Activated CD4-positive, alpha-beta T cell treated with anti-CD3 and anti-CD28 coated beads, Interleukin-10, Interleukin-2, amounts not matched to agents 100 ng/mL and 50 ng/mL, durations not matched to agents 16 hours and 8 hours (primary cell): ENCODE measurements at regions not wholly inside any gene's neighbourhood (a gene's known extent, or its start where the extent isn't known, plus 50 kb on each side); places are given as distances from the start of the nearest gene placed in this dataset.
"Not testable (repeated sequence)": the region's sequence is repeated elsewhere in the genome, so short reads cannot be mapped to it uniquely, and the experiment has no call there.

Source experiments
- DNase-seq: peaks from one replicate; pipeline ENCODE4 v3.0.0-alpha.2; 2020

GRCh38 chr14:37712476-37712860 is 117.0 kb downstream of the TTC6 start:
- not testable (repeated sequence) for DNase-seq

DNA sequence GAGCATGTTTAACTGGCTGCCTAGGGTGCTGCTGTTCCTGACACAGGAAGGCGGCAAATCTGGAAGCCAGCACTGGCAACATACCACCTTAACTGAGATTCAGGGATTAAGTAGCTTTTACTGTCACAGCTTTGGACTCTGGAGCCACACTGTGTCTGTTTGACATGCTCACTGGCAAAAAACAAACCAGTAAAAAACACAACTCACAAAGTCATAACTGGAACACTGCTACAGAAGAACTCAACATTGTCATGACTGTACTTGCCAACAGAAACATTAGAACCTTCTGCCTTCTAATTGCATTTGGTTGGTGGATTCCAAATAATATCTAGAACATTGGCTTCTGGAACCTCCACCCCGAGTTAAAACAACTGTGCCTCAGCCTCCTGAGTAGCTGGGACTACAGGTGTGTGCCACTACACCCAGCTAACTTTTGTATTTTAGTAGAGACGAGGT is 117.6 kb downstream of the TTC6 start:
- DNase-seq: no peak

GRCh38 chr14:37720131-37720530 is 124.7 kb downstream of the TTC6 start:
- no peak for DNase-seq

GRCh38 chr14:37721976-37722659 is 126.7 kb downstream of the TTC6 start:
- DNase-seq: no peak

GRCh38 chr14:37723515-37723914 is 128.1 kb downstream of the TTC6 start:
- DNase-seq: no peak

GRCh38 chr14:37726708-37727107 is 131.3 kb downstream of the TTC6 start:
- no peak for DNase-seq

GRCh38 chr14:37729218-37729617 is 133.8 kb downstream of the TTC6 start:
- DNase-seq: no peak

DNA sequence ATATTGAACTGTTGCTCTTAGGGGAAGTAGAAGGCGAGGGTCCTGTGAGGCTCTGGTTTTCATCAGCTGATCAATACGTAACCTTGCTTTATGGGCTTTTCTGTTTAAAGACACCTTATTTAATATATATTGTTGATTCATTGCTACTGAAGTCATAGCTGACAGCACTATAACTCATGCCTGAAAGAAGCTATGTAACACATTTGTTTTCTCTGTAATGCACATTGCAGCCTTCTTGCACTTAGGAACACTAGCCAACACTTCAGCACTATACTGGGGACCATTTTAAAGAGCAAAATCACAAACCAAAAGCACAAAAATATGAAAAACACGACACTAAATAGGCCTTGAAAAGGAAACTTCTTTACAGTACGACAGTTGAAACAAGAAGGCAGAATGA is 135.7 kb downstream of the TTC6 start:
- DNase-seq: no peak

DNA sequence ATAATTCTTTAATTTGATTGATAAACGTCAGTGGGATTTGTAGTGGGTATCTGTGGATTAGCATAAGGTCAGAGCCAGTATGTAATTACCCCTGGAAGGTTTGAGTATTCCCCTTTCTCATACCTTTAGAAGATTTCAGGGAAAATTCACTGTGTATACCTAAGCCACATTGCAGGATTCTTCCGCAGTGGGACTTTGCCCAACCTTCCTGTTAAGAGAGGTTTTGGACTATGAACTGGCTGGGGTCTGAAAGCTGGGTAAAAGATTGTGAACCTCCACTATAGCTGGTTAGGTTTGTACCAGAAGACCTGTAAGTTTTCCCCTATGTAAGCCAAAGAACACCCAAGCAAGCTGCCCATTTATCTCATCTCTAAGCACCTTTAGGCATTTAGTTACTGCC is 150.2 kb downstream of the TTC6 start:
- no peak for DNase-seq

- no peak for DNase-seq
These were observed 150.9 kb downstream of the TTC6 start for GRCh38 chr14:37746140-37746832.

DNA sequence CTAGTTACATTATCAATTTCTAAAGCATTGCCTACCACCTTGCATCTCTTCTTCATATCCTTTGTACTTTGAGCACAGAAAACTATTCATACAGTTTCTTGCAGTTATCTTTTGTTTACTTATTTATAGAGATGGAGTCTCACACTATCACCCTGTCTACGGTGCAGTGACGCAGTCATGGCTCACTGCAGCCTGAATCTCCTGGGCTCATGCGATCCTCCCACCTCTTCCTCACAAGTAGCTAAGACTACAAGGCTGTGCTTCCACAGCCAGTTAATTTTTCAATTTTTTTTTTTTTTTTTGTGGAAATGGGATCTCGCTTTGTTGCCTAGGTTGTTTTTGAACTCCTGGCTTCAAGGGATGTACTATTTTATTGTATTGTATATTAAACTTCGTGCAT is 158.0 kb downstream of the TTC6 start:
- DNase-seq: no peak

DNA sequence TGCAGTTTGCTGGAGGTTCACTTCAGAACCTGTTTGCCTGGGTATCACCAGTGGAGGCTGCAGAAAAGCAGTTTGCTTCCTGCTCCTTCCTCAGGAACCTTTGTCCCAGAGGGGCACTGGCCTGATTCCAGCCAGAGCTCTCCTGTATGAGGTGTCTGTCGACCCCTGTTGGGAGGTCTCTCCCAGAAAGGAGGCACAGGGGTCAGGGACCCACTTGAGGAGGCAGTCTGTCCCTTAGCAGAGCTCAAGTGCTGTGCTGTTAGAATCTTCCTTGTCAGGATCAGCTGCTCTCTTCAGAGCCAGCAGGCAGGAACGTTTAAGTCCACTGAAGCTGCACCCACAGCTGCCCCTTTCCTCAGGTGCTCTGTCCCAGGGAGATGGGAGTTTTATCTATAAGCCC is 164.8 kb downstream of the TTC6 start:
- DNase-seq: not testable (repeated sequence)

DNA sequence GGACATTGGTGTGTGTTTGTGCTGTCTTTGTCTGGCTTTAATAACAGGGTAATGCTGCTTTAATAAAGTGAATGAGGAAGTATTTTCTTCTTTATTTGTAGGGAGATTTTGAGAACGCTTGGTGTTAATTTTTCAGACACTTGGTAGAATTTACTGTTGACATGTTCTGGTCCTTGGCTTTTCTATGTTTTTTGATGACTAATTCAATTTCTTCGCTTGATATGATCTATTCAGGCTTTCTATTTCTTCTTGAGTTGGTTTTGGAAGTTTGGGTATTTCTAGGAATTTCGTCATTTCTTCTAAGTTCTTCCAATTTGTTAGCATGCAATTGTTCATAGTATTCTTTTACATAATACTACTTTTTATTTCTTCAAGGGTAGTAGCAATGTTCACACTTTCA is 167.8 kb downstream of the TTC6 start:
- no peak for DNase-seq

GRCh38 chr14:37772283-37772682 is 176.9 kb downstream of the TTC6 start:
- DNase-seq: not testable (repeated sequence)

- DNase-seq: no peak
These were observed 181.5 kb downstream of the TTC6 start for GRCh38 chr14:37776791-37777499.

- DNase-seq: no peak
These were observed 182.9 kb downstream of the TTC6 start for GRCh38 chr14:37778135-37778943.

- DNase-seq: no peak
These were observed 184.1 kb downstream of the TTC6 start for GRCh38 chr14:37779480-37779879.

DNA sequence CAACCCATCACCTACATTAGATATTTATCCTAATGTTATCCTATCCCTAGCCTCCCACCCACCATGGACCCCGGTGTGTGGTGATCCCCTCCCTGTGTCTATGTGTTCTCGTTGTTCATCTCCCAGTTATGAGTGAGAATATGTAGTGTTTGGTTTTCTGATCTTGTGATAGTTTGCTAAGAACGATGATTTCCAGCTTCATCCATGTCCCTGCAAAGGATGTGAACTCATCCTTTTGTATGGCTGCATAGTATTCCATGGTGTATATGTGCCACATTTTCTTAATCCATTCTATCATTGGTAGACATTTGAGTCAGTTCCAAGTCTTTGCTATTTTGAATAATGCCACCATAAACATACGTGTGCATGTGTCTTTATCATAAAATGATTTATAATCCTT is 185.3 kb downstream of the TTC6 start:
- not testable (repeated sequence) for DNase-seq

- DNase-seq: not testable (repeated sequence)
These were observed 188.9 kb downstream of the TTC6 start for GRCh38 chr14:37784203-37784826.

DNA sequence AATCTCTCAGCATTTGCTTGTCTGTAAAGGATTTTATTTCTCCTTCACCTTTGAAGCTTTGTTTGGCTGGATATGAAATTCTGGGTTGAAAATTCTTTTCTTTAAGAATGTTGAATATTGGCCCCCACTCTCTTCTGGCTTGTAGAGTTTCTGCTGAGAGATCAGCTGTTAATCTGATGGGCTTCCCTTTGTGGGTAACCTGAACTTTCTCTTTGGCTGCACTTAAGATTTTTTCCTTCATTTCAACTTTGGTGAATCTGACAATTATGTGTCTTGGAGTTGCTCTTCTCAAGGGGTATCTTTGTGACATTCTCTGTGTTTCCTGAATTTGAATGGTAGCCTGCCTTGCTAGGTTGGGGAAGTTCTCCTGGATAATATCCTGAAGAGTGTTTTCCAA is 189.4 kb downstream of the TTC6 start:
- DNase-seq: not testable (repeated sequence)

DNA sequence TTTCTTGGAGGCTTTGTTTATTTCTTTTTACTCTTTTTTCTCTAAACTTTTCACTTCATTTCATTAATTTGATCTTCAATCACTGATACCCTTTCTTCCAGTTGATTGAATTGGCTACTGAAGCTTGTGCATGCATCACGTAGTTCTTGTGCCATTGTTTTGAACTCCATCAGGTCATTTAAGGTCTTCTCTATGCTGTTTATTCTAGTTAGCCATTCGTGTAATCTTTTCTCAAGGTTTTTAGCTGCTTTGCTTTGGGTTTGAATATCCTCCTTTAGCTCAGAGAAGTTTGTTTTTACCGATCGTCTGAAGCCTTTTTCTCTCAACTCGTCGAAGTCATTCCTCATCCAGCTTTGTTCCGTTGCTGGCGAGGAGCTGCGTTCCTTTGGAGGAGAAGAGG is 189.9 kb downstream of the TTC6 start:
- DNase-seq: not testable (repeated sequence)

DNA sequence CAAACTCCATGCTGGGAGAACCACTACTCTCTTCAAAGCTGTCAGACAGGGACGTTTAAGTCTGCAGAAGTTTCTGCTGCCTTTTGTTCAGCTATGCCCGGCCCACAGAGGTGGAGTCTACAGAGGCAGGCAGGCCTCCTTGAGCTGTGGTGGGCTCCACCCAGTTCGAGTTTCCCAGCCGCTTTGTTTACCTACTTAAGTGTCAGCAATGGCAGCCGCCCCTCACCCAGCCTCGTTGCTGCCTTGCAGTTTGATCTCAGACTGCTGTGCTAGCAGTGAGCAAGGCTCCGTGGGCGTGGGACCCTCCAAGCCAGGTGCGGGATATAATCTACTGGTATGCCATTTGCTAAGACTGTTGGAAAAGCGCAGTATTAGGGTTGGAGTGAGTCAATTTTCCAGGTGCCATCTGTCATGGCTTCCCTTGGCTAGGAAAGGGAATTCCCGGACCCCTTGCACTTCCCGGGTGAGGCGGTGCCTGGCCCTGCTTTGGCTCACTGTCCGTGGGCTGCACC is 190.7 kb downstream of the TTC6 start:
- not testable (repeated sequence) for DNase-seq
